GM06990 (cell line): ENCODE measurements at regions not wholly inside any gene's neighbourhood (a gene's known extent, or its start where the extent isn't known, plus 50 kb on each side); places are given as distances from the start of the nearest gene placed in this dataset.

ENCODE experiments used
- DNase-seq: peaks from one replicate; pipeline ENCODE4 v3.0.0-alpha.2; 2011; ENCODE audit not compliant: insufficient read length; ENCODE audit errors: extremely low read depth
- H3K27me3 ChIP-seq: replicated peaks from 2 replicates; pipeline ENCODE4 v1.6.0; 2011; ENCODE audit warnings: low read length; ENCODE audit not compliant: control insufficient read depth, insufficient read depth
- H3K36me3 ChIP-seq: 2 replicates; pipeline ENCODE4 v1.5.1; 2011; ENCODE audit warnings: low read length; ENCODE audit not compliant: control insufficient read depth, insufficient read depth
- H3K4me3 ChIP-seq: replicated peaks from 2 replicates; pipeline ENCODE4 v1.5.1; 2011; ENCODE audit warnings: low read depth, mild to moderate bottlenecking, control low read depth, low read length
- TF ChIP-seq, protein P1 (sequence below): IDR thresholded peaks from 2 replicates; pipeline ENCODE4 v1.5.1; 2011; ENCODE audit warnings: low read length, control low read depth, mild to moderate bottlenecking, inconsistent platforms; ENCODE audit not compliant: insufficient read depth, poor library complexity, severe bottlenecking

DNA sequence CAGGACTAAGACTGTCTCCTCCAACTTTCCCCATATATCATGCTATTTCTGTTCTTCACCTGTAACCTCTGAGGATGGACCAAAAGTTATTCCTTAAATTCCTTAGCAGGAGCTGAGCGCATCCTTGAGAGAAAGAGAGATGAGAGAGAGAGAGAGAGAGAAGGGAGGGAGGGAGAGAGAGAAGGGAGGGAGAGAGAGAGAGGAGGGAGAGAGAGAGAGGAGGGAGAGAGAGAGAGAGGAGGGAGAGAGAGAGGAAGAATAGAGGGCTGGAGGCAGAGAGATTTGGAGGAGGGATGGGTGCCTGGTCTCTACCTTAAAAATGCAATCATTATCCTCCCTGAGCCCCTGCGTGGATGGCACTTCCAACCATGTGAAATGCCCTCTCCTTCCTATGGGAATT, 73.6 kb downstream of the BMP2 start:
- H3K36me3 ChIP-seq = no peaks in the 10 kb centered on the region
- H3K4me3 ChIP-seq = no peak overlapping the region
- no peaks in the 10 kb centered on the region for H3K27me3 ChIP-seq
- no peak for DNase-seq
- TF ChIP-seq, protein P1, sequence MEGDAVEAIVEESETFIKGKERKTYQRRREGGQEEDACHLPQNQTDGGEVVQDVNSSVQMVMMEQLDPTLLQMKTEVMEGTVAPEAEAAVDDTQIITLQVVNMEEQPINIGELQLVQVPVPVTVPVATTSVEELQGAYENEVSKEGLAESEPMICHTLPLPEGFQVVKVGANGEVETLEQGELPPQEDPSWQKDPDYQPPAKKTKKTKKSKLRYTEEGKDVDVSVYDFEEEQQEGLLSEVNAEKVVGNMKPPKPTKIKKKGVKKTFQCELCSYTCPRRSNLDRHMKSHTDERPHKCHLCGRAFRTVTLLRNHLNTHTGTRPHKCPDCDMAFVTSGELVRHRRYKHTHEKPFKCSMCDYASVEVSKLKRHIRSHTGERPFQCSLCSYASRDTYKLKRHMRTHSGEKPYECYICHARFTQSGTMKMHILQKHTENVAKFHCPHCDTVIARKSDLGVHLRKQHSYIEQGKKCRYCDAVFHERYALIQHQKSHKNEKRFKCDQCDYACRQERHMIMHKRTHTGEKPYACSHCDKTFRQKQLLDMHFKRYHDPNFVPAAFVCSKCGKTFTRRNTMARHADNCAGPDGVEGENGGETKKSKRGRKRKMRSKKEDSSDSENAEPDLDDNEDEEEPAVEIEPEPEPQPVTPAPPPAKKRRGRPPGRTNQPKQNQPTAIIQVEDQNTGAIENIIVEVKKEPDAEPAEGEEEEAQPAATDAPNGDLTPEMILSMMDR = no peak

DNA sequence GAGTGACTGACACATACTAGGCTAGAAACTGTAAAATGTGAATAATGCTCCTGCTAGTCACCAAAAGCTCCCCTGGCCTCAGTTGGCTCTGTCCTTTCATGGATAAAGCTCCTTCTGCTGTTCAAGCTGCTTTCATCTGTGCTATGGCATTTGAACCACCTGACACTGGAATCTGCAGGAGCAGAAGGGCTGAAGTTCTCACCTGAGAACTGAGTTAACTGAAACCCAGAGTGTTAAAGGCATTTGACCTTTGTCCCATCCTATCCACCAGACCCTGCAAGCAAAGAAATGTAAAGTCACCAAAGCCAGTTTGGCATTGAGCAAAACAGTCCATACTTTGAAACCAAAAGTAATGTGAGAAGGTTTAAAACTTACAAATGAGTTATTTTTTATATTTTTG, 77.7 kb downstream of the BMP2 start:
- DNase-seq = no peak
- H3K36me3 ChIP-seq = no peaks in the 10 kb centered on the region
- TF ChIP-seq, protein P1 = no peak
- no peak overlapping the region for H3K4me3 ChIP-seq
- no peaks in the 10 kb centered on the region for H3K27me3 ChIP-seq

DNA sequence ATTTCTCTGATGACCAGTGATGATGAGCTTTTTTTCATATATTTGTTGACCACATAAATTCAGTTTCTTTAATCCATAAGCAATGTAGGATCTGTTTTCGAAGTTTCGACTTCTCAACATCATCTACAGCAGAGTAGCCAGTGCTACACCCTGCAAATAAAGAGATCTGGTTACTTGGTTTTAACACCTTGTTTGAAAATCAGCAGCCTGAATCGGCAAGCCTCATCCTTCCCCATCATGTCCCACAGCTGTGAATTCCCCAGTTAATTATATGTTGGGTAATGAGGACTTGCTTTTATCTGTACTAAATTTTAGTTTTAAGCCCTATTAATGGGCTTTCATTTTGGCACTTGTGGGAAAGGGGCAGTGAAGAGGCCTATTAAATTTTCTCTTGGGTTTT, 80.6 kb downstream of the BMP2 start:
- TF ChIP-seq, protein P1 = no peak

DNA sequence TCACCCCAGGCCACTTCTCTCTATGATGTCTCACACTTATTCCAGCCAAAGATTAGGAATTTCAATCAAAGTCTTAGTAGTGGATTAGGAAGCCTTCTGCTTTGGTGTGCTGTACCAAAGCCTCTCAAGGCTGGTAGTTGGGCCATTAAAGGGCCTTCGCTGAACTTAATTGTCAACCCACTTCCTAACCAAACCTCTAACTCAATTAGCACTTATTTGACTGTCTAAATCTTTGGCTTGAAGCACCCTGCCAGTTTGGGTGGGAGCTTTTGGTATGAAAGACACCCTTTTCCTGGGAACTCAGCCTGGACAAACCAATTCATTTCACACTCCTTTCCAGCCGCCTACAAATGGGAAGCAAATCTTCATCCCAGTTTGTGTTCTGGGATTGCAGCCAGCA, 81.5 kb downstream of the BMP2 start:
- no peak for DNase-seq
- no peaks in the 10 kb centered on the region for H3K27me3 ChIP-seq
- H3K36me3 ChIP-seq = no peaks in the 10 kb centered on the region
- H3K4me3 ChIP-seq = no peak overlapping the region
- TF ChIP-seq, protein P1 = no peak

More for the DNA sequence above, 80.6 kb downstream of the BMP2 start:
- Histone ChIP-seq H3K27me3 (no peaks in the 10 kb centered on the region), H3K36me3 (no peaks in the 10 kb centered on the region), H3K4me3 (no peak overlapping the region)
- no peak for DNase-seq

DNA sequence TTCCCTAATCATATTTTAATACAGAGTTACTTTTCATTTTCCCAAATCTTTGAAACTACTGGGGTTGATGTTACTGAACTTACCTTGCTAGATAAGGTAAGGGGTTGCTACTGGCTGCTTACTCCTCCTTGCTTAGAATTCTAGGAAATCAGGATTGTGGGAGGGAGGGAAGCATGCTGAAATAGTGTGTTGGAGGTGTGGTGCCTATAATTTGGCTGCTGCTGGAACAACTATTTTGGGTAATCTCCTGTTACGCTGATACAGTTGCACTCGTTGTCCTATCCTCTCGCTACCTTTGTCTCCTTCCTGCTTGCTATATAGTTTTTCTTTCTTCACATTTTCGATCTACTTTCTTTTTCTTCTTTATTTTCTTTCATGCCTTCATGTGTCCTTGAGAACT, 83.7 kb downstream of the BMP2 start:
- Histone ChIP-seq H3K36me3 (no peaks in the 10 kb centered on the region), H3K27me3 (no peaks in the 10 kb centered on the region), H3K4me3 (no peak overlapping the region)
- DNase-seq = no peak
- TF ChIP-seq, protein P1 = no peak

DNA sequence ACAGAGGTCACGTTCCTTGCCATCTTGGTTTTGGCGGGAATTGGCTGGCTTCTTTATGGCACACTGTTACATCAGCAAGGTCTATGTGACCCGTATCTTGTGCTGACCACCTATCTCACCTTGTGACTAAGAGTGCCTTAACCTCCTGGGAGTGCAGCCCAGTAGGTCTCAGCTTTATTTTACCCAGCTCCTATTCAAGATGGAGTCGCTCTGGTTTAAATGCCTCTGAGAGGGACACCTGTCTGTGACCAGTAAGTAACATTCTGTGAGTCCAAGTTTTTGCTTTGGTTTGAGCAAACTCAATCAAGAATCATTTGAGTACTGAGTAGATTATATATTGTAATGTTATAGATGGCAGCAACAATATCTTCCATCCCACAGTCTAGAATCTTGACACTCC, 85.0 kb downstream of the BMP2 start:
- Histone ChIP-seq H3K36me3 (no peaks in the 10 kb centered on the region), H3K4me3 (no peak overlapping the region), H3K27me3 (no peaks in the 10 kb centered on the region)
- TF ChIP-seq, protein P1 = no peak
- DNase-seq = no peak
